GM12892 (cell line): ENCODE measurements at regions not wholly inside any gene's neighbourhood (a gene's known extent, or its start where the extent isn't known, plus 50 kb on each side); places are given as distances from the start of the nearest gene placed in this dataset.

ENCODE experiments used
- POLR2A ChIP-seq: IDR thresholded peaks from 2 replicates; pipeline ENCODE4 v1.6.1; 2011; ENCODE audit warnings: low read depth, low read length, control low read depth
- TAF1 ChIP-seq: IDR thresholded peaks from 2 replicates; pipeline ENCODE4 v1.6.1; 2011; ENCODE audit warnings: low read depth, mild to moderate bottlenecking, control low read depth, low read length, borderline replicate concordance

DNA sequence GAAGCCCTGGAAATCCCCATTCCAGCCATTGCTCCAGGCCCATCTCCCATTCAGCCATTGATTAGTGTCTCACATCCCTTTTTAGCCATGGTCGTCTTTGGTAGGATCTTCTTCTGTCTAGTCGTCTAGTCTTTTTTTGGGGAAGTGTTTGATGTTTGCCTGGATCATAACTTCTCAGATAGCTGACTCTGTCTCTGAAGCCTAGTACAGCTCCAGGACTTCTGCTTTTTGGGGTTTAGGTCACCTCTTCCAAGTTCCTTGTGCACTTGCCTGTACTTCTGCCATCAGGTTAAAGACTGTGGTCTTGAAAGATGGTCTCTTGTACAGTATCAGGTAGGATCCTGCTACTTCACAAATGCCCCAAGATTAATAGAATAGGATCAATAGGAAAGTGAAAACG lies 553.5 kb downstream of the PKHD1 start:
- no peak for TF ChIP-seq POLR2A
- TF ChIP-seq TAF1: no peak
